Activated naive CD8-positive, alpha-beta T cell (primary cell): ENCODE measurements at regions not wholly inside any gene's neighbourhood (a gene's known extent, or its start where the extent isn't known, plus 50 kb on each side); places are given as distances from the start of the nearest gene placed in this dataset.
"Not testable (repeated sequence)": the region's sequence is repeated elsewhere in the genome, so short reads cannot be mapped to it uniquely, and the experiment has no call there.

Experiments used
- H3K27ac Mint-ChIP-seq: one replicate; pipeline ENCODE4 v1.8.0; 2021; ENCODE audit warnings: mixed read lengths
- H3K27me3 Mint-ChIP-seq: one replicate; pipeline ENCODE4 v1.8.0; 2021; ENCODE audit warnings: mixed read lengths
- H3K36me3 Mint-ChIP-seq: one replicate; pipeline ENCODE4 v1.8.0; 2021; ENCODE audit warnings: mixed read lengths
- H3K4me1 Mint-ChIP-seq: one replicate; pipeline ENCODE4 v1.8.0; 2021; ENCODE audit warnings: low read depth, mixed read lengths
- H3K4me3 Mint-ChIP-seq: one replicate; pipeline ENCODE4 v1.8.0; 2021; ENCODE audit warnings: mild to moderate bottlenecking, mixed read lengths
- H3K9me3 Mint-ChIP-seq: one replicate; pipeline ENCODE4 v1.8.0; 2021; ENCODE audit warnings: low read depth, mixed read lengths

DNA sequence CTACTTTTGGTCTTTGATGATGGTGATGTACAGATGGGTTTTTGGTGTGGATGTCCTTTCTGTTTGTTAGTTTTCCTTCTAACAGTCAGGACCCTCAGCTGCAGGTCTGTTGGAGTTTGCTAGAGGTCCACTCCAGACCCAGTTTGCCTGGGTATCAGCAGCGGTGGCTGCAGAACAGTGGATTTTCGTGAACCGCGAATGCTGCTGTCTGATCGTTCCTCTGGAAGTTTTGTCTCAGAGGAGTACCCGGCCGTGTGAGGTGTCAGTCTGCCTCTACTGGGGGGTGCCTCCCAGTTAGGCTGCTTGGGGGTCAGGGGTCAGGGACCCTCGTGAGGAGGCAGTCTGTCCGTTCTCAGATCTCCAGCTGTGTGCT, 56.6 kb upstream of the TNFAIP8 start:
- not testable (repeated sequence) for H3K9me3 Mint-ChIP-seq, H3K27me3 Mint-ChIP-seq
- H3K27ac Mint-ChIP-seq: peak overlapping the region; percentile 97
- peak overlapping the region; percentile 86 for H3K4me3 Mint-ChIP-seq
- peaks cover 61% of the 10 kb centered on the region for H3K4me1 Mint-ChIP-seq
- H3K36me3 Mint-ChIP-seq: peaks cover 20% of the 10 kb centered on the region

DNA sequence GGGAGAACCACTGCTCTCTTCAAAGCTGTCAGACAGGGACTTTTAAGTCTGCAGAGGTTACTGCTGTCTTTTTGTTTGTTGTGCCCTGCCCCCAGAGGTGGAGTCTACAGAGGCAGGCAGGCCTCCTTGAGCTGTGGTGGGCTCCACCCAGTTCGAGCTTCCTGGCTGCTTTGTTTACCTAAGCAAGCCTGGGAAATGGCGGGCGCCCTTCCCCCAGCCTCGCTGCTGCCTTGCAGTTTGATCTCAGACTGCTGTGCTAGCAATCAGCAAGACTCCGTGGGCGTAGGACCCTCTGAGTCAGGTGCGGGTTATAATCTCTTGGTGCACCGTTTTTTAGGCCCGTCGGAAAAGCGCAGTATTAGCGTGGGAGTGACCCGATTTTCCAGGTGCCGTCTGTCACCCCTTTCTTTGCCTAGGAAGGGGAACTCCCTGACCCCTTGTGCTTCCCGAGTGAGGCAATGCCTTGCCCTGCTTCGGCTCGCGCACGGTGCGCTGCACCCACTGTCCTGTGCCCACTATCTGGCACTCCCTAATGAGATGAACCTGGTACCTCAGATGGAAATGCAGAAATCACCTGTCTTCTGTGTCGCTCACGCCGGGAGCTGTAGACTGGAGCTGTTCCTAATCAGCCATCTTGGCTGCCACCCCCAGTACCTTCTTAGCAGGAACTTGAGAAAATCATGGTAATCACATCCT, 56.1 kb upstream of the TNFAIP8 start:
- not testable (repeated sequence) for H3K27me3 Mint-ChIP-seq, H3K9me3 Mint-ChIP-seq
- Mint-ChIP-seq H3K4me3 (peak overlapping the region; percentile 86), H3K27ac (peak overlapping the region; percentile 97), H3K36me3 (peaks cover 17% of the 10 kb centered on the region), H3K4me1 (peaks cover 64% of the 10 kb centered on the region)

DNA sequence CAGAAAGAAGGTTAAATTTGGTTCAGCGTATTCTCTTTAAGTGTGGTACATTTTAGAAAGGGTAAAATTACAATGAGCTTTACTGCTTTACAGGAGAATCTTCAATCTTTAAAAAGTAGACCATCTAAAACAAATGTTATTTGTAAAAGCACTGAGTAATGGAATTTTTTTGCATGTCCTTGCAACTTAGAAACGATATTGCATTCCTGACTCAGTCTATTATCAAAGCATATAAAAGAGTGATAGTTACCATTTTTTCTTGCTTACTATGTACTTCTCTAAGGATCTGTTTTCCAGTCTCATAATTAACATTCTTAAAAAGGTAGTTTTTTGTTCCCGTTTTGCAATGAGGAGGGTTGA, 55.5 kb upstream of the TNFAIP8 start:
- Mint-ChIP-seq H3K36me3 (peaks cover 17% of the 10 kb centered on the region), H3K4me1 (peaks cover 69% of the 10 kb centered on the region), H3K4me3 (peak overlapping the region; percentile 86), H3K9me3 (no peaks in the 10 kb centered on the region), H3K27me3 (no peaks in the 10 kb centered on the region), H3K27ac (peak overlapping the region; percentile 97)

DNA sequence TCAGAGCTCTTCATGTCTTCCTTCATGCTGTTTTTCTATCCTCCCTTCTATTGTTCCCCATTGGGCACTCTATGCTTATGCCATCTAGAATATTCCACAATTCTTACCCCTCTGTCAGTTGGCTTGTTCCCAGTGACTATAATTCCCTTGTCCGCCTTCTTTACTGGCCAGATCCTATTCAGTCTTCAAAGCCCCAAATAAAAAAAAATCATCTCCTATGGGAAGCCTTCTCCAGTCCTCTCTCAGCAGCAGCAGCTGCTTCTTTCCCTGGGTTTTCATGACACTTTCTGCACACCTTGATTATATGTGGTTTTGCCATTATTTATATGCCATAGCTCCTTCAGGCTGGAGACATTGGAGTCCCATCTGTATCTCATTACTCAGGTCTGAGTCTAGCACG, 54.6 kb upstream of the TNFAIP8 start:
- H3K36me3 Mint-ChIP-seq: peaks cover 17% of the 10 kb centered on the region
- no peaks in the 10 kb centered on the region for H3K27me3 Mint-ChIP-seq
- no peaks in the 10 kb centered on the region for H3K9me3 Mint-ChIP-seq
- peak overlapping the region; percentile 97 for H3K27ac Mint-ChIP-seq
- peak overlapping the region; percentile 86 for H3K4me3 Mint-ChIP-seq
- peaks cover 77% of the 10 kb centered on the region for H3K4me1 Mint-ChIP-seq

DNA sequence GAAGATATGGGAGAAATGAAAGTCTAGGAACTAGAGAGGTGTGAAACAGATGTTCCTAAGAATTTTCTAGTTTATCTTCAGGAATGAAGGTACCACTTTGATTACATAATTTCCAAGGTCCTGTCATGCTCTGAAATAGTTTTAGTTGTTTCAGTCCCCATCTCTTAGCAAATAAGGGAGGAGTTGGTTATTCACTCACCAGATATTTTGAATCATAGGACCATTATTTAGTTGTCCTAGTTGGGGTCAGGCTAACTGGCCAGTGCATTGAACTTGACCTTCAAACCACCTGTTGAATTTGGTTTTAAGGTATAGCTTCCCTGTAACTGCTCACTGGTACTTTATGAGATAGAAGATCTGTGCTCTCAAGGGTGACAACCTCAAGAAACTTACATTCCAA, 53.9 kb upstream of the TNFAIP8 start:
- Mint-ChIP-seq H3K36me3 (peaks cover 17% of the 10 kb centered on the region), H3K4me3 (peak overlapping the region; percentile 58), H3K9me3 (no peaks in the 10 kb centered on the region), H3K4me1 (peaks cover 83% of the 10 kb centered on the region), H3K27ac (peak overlapping the region; percentile 97), H3K27me3 (no peaks in the 10 kb centered on the region)

DNA sequence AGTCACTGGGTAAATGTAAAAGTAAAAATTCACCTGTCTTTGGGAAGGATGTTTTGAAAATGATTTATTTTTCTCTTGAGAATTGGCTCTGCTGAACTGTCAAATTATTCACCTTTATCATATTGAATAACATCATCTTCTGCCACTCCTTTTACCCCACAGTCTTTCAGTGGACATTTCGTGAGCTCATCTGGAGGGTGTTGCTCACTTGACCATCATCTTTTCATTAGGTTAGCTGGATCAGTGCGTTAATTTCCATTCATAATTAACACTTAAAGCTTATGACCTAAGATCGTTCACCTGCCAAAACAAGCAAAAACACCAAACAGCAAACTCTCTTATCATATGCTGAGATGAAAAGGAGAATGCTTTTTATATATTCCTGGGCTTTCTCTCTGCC, 53.4 kb upstream of the TNFAIP8 start:
- Mint-ChIP-seq H3K9me3 (no peaks in the 10 kb centered on the region), H3K27me3 (no peaks in the 10 kb centered on the region), H3K36me3 (peaks cover 17% of the 10 kb centered on the region), H3K27ac (peak overlapping the region; percentile 97), H3K4me1 (peaks cover 88% of the 10 kb centered on the region), H3K4me3 (peak overlapping the region; percentile 58)

DNA sequence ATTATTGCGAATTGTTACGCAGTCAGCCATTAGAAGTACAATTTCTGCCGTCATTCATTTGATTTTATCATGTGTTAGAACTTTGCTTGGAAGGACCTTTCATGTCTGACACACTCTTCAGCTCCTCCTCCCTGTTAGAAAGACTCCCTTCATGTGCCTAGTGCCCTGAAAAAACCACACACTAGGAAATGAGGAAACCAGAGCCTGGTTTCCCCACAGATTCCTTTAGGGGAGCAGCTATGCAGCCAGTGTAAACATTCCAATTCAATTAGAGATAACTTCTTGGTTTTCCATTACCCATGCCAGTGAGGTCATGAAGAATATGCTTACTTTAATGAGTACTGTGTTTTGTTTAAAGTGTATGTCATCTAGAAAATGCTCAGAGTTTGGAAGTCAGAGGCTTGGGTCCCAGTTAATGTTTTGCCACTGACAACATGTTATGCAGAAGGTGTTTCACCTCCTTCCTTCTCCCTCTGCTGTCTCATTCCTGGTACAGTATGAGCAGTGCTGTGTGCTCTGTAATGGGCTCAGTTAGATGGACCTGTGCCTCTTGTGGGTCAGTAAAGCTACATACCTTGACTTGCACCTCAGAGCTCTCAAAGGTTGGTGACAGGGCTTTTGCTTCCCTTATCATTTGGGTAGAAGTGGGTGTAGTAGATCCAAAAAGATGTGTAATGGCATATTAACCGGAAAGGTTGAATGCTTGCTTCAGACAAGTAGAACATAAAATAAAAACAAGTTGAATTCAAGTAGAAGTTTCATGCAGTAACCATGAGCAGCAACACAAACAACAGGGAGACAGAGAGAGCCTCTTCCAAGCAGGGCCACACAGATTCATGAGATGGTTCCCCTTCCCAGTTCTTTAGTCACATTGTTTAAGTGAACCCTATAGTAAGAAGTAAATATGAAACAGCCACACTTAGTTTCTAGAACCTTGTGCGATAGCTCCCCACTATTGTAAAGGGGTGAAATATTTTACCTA, 52.6 kb upstream of the TNFAIP8 start:
- Mint-ChIP-seq H3K27ac (peak overlapping the region; percentile 97), H3K9me3 (no peaks in the 10 kb centered on the region), H3K4me1 (peaks cover 94% of the 10 kb centered on the region), H3K4me3 (peak overlapping the region; percentile 58), H3K36me3 (peaks cover 17% of the 10 kb centered on the region), H3K27me3 (no peaks in the 10 kb centered on the region)

DNA sequence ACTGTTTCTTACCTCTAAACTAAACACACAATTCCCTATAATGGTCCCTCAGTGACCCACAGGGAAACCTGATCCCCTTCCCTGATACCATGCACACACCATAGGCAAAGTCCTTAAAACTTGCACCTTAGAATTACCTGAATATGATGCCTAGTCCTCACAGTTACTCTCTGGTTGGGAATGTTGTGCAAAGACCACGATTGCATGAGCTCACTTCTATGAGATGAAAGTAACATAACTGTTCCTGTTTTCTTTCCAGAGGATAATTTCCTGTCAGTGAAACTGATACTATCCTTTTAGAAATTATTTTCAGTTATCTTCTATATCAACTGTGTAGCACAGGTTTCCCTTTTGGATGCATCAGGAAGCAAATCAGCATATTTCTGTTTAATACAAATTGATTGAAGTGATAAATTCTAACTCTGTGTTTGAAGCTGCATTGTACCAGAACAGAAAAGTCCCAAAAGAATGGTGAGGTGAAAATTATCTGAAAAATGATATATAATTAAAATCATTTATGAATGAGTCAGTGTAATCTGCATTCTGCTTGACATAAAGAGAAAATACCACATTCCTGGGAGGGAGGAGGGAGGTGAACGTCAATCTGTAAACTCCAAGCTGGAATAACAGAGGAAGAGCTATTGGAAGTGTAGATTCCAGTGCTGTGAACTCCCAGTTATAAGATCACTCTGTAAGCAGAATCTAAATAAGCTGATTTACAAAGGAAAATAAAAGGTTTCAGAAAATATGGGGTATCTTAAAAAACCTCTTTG, 51.2 kb upstream of the TNFAIP8 start:
- Mint-ChIP-seq H3K27ac (peak overlapping the region; percentile 97), H3K27me3 (no peaks in the 10 kb centered on the region), H3K4me1 (peaks cover 97% of the 10 kb centered on the region), H3K9me3 (no peaks in the 10 kb centered on the region), H3K36me3 (peaks cover 17% of the 10 kb centered on the region), H3K4me3 (peak overlapping the region; percentile 56)
